ENCODE measurements at regions not wholly inside any gene's neighbourhood (a gene's known extent, or its start where the extent isn't known, plus 50 kb on each side); places are given as distances from the start of the nearest gene placed in this dataset.
"Not testable (repeated sequence)": the region's sequence is repeated elsewhere in the genome, so short reads cannot be mapped to it uniquely, and the experiment has no call there.

GRCh38 chr3:162568706-162569105 lies 1072.1 kb downstream of the OTOL1 start:
- FAIRE-seq = no peak
- DNase-seq (ENCODE audit: insufficient read length, low spot score) = no peak
- TF ChIP-seq CTCF (IDR thresholded peaks at IDR 0.05; ENCODE audit: insufficient read depth, missing control alignments) = no peak

GRCh38 chr3:162569314-162569713 lies 1072.7 kb downstream of the OTOL1 start:
- FAIRE-seq (no peak), DNase-seq (ENCODE audit: insufficient read length, low spot score) (no peak)
- no peak for TF ChIP-seq CTCF (IDR thresholded peaks at IDR 0.05; ENCODE audit: insufficient read depth, missing control alignments)

- no peak for FAIRE-seq
- DNase-seq (ENCODE audit: insufficient read length, low spot score) = no peak
- no peak for TF ChIP-seq CTCF (IDR thresholded peaks at IDR 0.05; ENCODE audit: insufficient read depth, missing control alignments)
These were observed 1088.4 kb downstream of the OTOL1 start for GRCh38 chr3:162584986-162585385.

GRCh38 chr3:162586591-162586990 lies 1090.0 kb downstream of the OTOL1 start:
- DNase-seq (ENCODE audit: insufficient read length, low spot score) (no peak), FAIRE-seq (no peak)
- no peak for TF ChIP-seq CTCF (IDR thresholded peaks at IDR 0.05; ENCODE audit: insufficient read depth, missing control alignments)

GRCh38 chr3:162597226-162597625 lies 1100.6 kb downstream of the OTOL1 start:
- FAIRE-seq (no peak), DNase-seq (ENCODE audit: insufficient read length, low spot score) (no peak)
- no peak for TF ChIP-seq CTCF (IDR thresholded peaks at IDR 0.05; ENCODE audit: insufficient read depth, missing control alignments)

GRCh38 chr3:162598500-162598899 lies 1101.9 kb downstream of the OTOL1 start:
- FAIRE-seq; DNase-seq (ENCODE audit: insufficient read length, low spot score): not testable (repeated sequence)

GRCh38 chr3:162599742-162600141 lies 1103.1 kb downstream of the OTOL1 start:
- not testable (repeated sequence) for DNase-seq (ENCODE audit: insufficient read length, low spot score); FAIRE-seq

GRCh38 chr3:162601101-162601670 lies 1104.6 kb downstream of the OTOL1 start:
- no peak for TF ChIP-seq CTCF (IDR thresholded peaks at IDR 0.05; ENCODE audit: insufficient read depth, missing control alignments)
- DNase-seq (ENCODE audit: insufficient read length, low spot score) (no peak), FAIRE-seq (no peak)
